H1 (cell line): ENCODE measurements at regions not wholly inside any gene's neighbourhood (a gene's known extent, or its start where the extent isn't known, plus 50 kb on each side); places are given as distances from the start of the nearest gene placed in this dataset.

ENCODE experiments used
- CTCF ChIA-PET: fragments of 300-600 bp; sonication (Branson Sonifier 250); formaldehyde crosslinking; loops from one replicate; lab custom pipeline; 2021; ENCODE audit not compliant: partially characterized antibody; lab: Charles Lee
- POLR2A ChIA-PET: fragments of 300-600 bp; sonication (Branson Sonifier 250); formaldehyde crosslinking; loops from one replicate; lab custom pipeline; 2021; ENCODE audit warnings: inconsistent platforms; ENCODE audit not compliant: partially characterized antibody; lab: Charles Lee
- DNase-seq, 2 experiments: peaks; one replicate each; pipeline versions ENCODE4 v3.0.0 to v3.0.0-alpha.2; 2010 to 2022; ENCODE audit warnings: low spot score in 2 of 2, low read depth in 1 of 2, mixed read lengths in 1 of 2
- FAIRE-seq: peaks from 2 replicates; lab custom pipeline; 2011; peaks lifted over from hg19 to GRCh38; lab: Jason Lieb, UNC
- H2AFZ ChIP-seq: 2 replicates; pipeline ENCODE4 v1.8.1; 2012; ENCODE audit warnings: low read length, inconsistent platforms
- H2AK5ac ChIP-seq: 2 replicates; pipeline ENCODE4 v1.6.1; 2013; ENCODE audit warnings: low read depth, low read length
- H2BK120ac ChIP-seq: replicated peaks from 2 replicates; pipeline ENCODE3; 2013; ENCODE audit warnings: low read depth, low read length, inconsistent platforms
- H2BK12ac ChIP-seq: 2 replicates; pipeline ENCODE4 v1.6.1; 2013; ENCODE audit warnings: low read depth, low read length
- H2BK15ac ChIP-seq: 2 replicates; pipeline ENCODE4 v1.6.1; 2013; ENCODE audit warnings: low read length
- H2BK20ac ChIP-seq: 2 replicates; pipeline ENCODE4 v1.6.1; 2013; ENCODE audit warnings: low read length
- H2BK5ac ChIP-seq: 2 replicates; pipeline ENCODE4 v1.6.1; 2013; ENCODE audit warnings: low read depth, low read length
- H3K14ac ChIP-seq: 2 replicates; pipeline ENCODE4 v1.6.1; 2013; ENCODE audit warnings: inconsistent platforms; ENCODE audit not compliant: insufficient read length
- H3K18ac ChIP-seq: 2 replicates; pipeline ENCODE4 v1.6.1; 2013; ENCODE audit warnings: low read length; ENCODE audit errors: extremely low read depth
- H3K23ac ChIP-seq: 2 replicates; pipeline ENCODE4 v1.6.1; 2013; ENCODE audit warnings: inconsistent platforms; ENCODE audit not compliant: insufficient read length
- H3K23me2 ChIP-seq: 2 replicates; pipeline ENCODE4 v1.6.1; 2013; ENCODE audit warnings: low read depth, low read length
- H3K27ac ChIP-seq: 2 replicates; pipeline ENCODE4 v1.6.1; 2011; ENCODE audit warnings: low read depth, low read length, inconsistent platforms
- H3K27me3 ChIP-seq, 4 experiments: replicated peaks in 1 of 4; 1 replicate in 1 of 4; 2 replicates in 3 of 4; pipeline versions ENCODE4 v1.6.1 to v1.8.1; 2011 to 2013; ENCODE audit warnings: low read length in 3 of 4, mild to moderate bottlenecking in 3 of 4, inconsistent platforms in 2 of 4, mixed read lengths in 2 of 4, moderate library complexity in 1 of 4; ENCODE audit not compliant: control insufficient read depth in 3 of 4, insufficient read depth in 3 of 4; ENCODE audit errors: extremely low read depth in 1 of 4
- H3K36me3 ChIP-seq, 4 experiments: 2 replicates each; pipeline versions ENCODE4 v1.6.1 to v1.8.1; 2011 to 2013; ENCODE audit warnings: mild to moderate bottlenecking in 4 of 4, low read length in 3 of 4, moderate library complexity in 2 of 4, control low read depth in 1 of 4, inconsistent platforms in 1 of 4; ENCODE audit not compliant: insufficient read depth in 4 of 4, control insufficient read depth in 2 of 4
- H3K4ac ChIP-seq: replicated peaks from 2 replicates; pipeline ENCODE3; 2013; ENCODE audit warnings: low read length, low read depth, mixed read lengths, inconsistent platforms; ENCODE audit not compliant: insufficient read length
- H3K4me1 ChIP-seq, 4 experiments: replicated peaks in 1 of 4; 1 replicate in 1 of 4; 2 replicates in 3 of 4; pipeline versions ENCODE4 v1.6.1 to v1.8.1; 2011 to 2013; ENCODE audit warnings: low read length in 3 of 4, inconsistent platforms in 2 of 4, mixed read lengths in 1 of 4; ENCODE audit not compliant: insufficient read depth in 4 of 4, control insufficient read depth in 3 of 4
- H3K4me2 ChIP-seq, 2 experiments: 2 replicates each; pipeline versions ENCODE4 v1.6.1 to v1.8.1; 2011 to 2013; ENCODE audit warnings: low read depth in 2 of 2, low read length in 2 of 2, control low read depth in 1 of 2, inconsistent platforms in 1 of 2, mild to moderate bottlenecking in 1 of 2; ENCODE audit not compliant: insufficient read depth in 1 of 2
- H3K4me3 ChIP-seq, 4 experiments: fragments of 200-600, 300-600 bp in 1 of 4; sonication (generic), shearing (Covaris generic), sonication (Bioruptor Twin) in 1 of 4; 2 replicates each; pipeline versions ENCODE4 v1.5.1 to v1.8.1; 2011 to 2016; ENCODE audit warnings: low read length in 4 of 4, low read depth in 3 of 4, control low read depth in 2 of 4, inconsistent platforms in 2 of 4, mild to moderate bottlenecking in 2 of 4, mixed read lengths in 1 of 4, moderate library complexity in 1 of 4; ENCODE audit not compliant: insufficient read depth in 2 of 4; ENCODE audit errors: extremely low read depth in 1 of 4
- H3K56ac ChIP-seq: replicated peaks from 2 replicates; pipeline ENCODE3; 2013; ENCODE audit warnings: low read depth, mild to moderate bottlenecking, mixed read lengths, low read length, inconsistent platforms; ENCODE audit not compliant: insufficient read length
- H3K79me1 ChIP-seq: 2 replicates; pipeline ENCODE4 v1.6.1; 2013; ENCODE audit warnings: low read depth, low read length, control low read depth
- H3K79me2 ChIP-seq, 2 experiments: 2 replicates each; pipeline versions ENCODE4 v1.6.1 to v1.8.1; 2012 to 2013; ENCODE audit warnings: low read length in 2 of 2, mild to moderate bottlenecking in 2 of 2, inconsistent platforms in 1 of 2; ENCODE audit not compliant: insufficient read depth in 2 of 2, control insufficient read depth in 1 of 2
- H3K9ac ChIP-seq, 4 experiments: replicated peaks in 1 of 4; 1 replicate in 1 of 4; 2 replicates in 3 of 4; pipeline versions ENCODE4 v1.6.1 to v1.8.1; 2011 to 2013; ENCODE audit warnings: low read depth in 3 of 4, low read length in 3 of 4, control low read depth in 2 of 4, mild to moderate bottlenecking in 2 of 4, moderate library complexity in 2 of 4, inconsistent platforms in 1 of 4; ENCODE audit errors: extremely low read depth in 1 of 4
- H3K9me3 ChIP-seq, 2 experiments: 2 replicates each; pipeline versions ENCODE4 v1.6.1 to v1.8.1; 2012 to 2013; ENCODE audit warnings: mild to moderate bottlenecking in 2 of 2, moderate library complexity in 2 of 2, control low read depth in 1 of 2, inconsistent platforms in 1 of 2, low read depth in 1 of 2, low read length in 1 of 2, mixed read lengths in 1 of 2; ENCODE audit not compliant: insufficient read depth in 2 of 2
- H4K20me1 ChIP-seq, 2 experiments: replicated peaks in 1 of 2; 2 replicates each; pipeline versions ENCODE3 to v1.8.1; 2011 to 2013; ENCODE audit warnings: inconsistent platforms in 2 of 2, low read length in 2 of 2, mild to moderate bottlenecking in 1 of 2; ENCODE audit not compliant: insufficient read depth in 2 of 2, control insufficient read depth in 1 of 2
- H4K5ac ChIP-seq: 2 replicates; pipeline ENCODE4 v1.6.1; 2013; ENCODE audit warnings: low read length, low read depth, mixed read lengths, inconsistent platforms; ENCODE audit not compliant: insufficient read length
- H4K8ac ChIP-seq: 2 replicates; pipeline ENCODE4 v1.8.0; 2013; ENCODE audit warnings: mild to moderate bottlenecking, moderate library complexity, low read length, inconsistent platforms; ENCODE audit not compliant: insufficient read depth; ENCODE audit errors: extremely low read depth
- H4K91ac ChIP-seq: replicated peaks from 2 replicates; pipeline ENCODE3; 2013; ENCODE audit warnings: low read length, mixed read lengths, inconsistent platforms; ENCODE audit not compliant: insufficient read length
- BACH1 ChIP-seq: IDR thresholded peaks from 2 replicates; pipeline ENCODE4 v1.6.1; 2012; ENCODE audit warnings: low read length, improper control_type of control experiment
- CEBPB ChIP-seq: IDR thresholded peaks from 2 replicates; pipeline ENCODE4 v1.6.1; 2012; ENCODE audit warnings: low read depth, low read length
- CHD2 ChIP-seq: IDR thresholded peaks from 2 replicates; pipeline ENCODE4 v1.6.1; 2012; ENCODE audit warnings: low read length, improper control_type of control experiment
- CTCF ChIP-seq, 3 experiments: IDR thresholded peaks; 1 replicate in 2 of 3; 2 replicates in 1 of 3; pipeline versions ENCODE4 v1.5.1 to v1.6.1; 2011; ENCODE audit warnings: low read length in 3 of 3, mild to moderate bottlenecking in 3 of 3, inconsistent platforms in 2 of 3, low read depth in 1 of 3, moderate library complexity in 1 of 3; ENCODE audit not compliant: insufficient read depth in 1 of 3; ENCODE audit errors: control extremely low read depth in 1 of 3
- E2F6 ChIP-seq: IDR thresholded peaks from 2 replicates; pipeline ENCODE4 v1.6.1; 2012; ENCODE audit warnings: inconsistent platforms
- FOSL1 ChIP-seq: IDR thresholded peaks from 2 replicates; pipeline ENCODE4 v1.6.1; 2011; ENCODE audit warnings: mild to moderate bottlenecking, low read depth, low read length, moderate library complexity; ENCODE audit not compliant: insufficient read depth
- TAF7 ChIP-seq: optimal IDR thresholded peaks from 2 replicates; pipeline ENCODE3; 2011; ENCODE audit warnings: low read depth, mild to moderate bottlenecking, inconsistent platforms, low read length, moderate library complexity, borderline replicate concordance
- TCF12 ChIP-seq: IDR thresholded peaks from 2 replicates; pipeline ENCODE4 v1.6.1; 2011; ENCODE audit warnings: low read depth, mild to moderate bottlenecking, low read length
- USF2 ChIP-seq: IDR thresholded peaks from 2 replicates; pipeline ENCODE4 v1.6.1; 2011; ENCODE audit warnings: low read length, improper control_type of control experiment
- ZNF274 ChIP-seq: IDR thresholded peaks from 2 replicates; pipeline ENCODE4 v1.7.0; 2012; ENCODE audit warnings: low read length, borderline replicate concordance; ENCODE audit errors: extremely low read depth
- WGBS, 2 experiments: shearing (Covaris generic) in 1 of 2; methylation state at CpG; one replicate each; pipeline versions ENCODE4 v1.1.6 to v1.1.7; 2013 to 2015; ENCODE audit warnings: low lambda C conversion rate in 2 of 2, mixed read lengths in 2 of 2, inconsistent platforms in 1 of 2, low coverage in 1 of 2, missing lambda C conversion rate in 1 of 2; ENCODE audit not compliant: insufficient replicate concordance in 2 of 2, insufficient coverage in 1 of 2, insufficient read length in 1 of 2; ENCODE audit errors: extremely low coverage in 1 of 2, missing lambda C conversion rate in 1 of 2; 5-methylcytosine and 5-hydroxymethylcytosine counted together

GRCh38 chr20:55456316-55456940 is 548.9 kb downstream of the CBLN4 start:
- Histone ChIP-seq H3K79me1 (no peaks in the 10 kb centered on the region), H3K4me1 (no peaks in the 10 kb centered on the region), H3K4me3 (no peak overlapping the region), H3K9ac (no peak overlapping the region), H4K5ac (no peak overlapping the region), H3K4ac (no peak overlapping the region), H4K91ac (no peak overlapping the region), H3K56ac (no peak overlapping the region), H4K20me1 (no peaks in the 10 kb centered on the region), H4K8ac (no peak overlapping the region), H3K23me2 (no peaks in the 10 kb centered on the region), H3K27me3 (no peaks in the 10 kb centered on the region), H2AK5ac (no peak overlapping the region), H2BK5ac (no peak overlapping the region), H3K4me2 (no peak overlapping the region), H2BK120ac (no peak overlapping the region), H3K9me3 (no peaks in the 10 kb centered on the region; a peak in 1 of 4 replicates), H3K23ac (no peak overlapping the region), H2AFZ (peak overlapping the region; percentile 66; the same call in 1 of the 2 replicates), H3K14ac (no peak overlapping the region), H3K27ac (no peak overlapping the region), H2BK20ac (no peak overlapping the region), H2BK15ac (no peak overlapping the region), H3K18ac (no peak overlapping the region), H2BK12ac (no peak overlapping the region), H3K79me2 (no peaks in the 10 kb centered on the region), H3K36me3 (no peaks in the 10 kb centered on the region)
- POLR2A ChIA-PET, result no interaction called here
- WGBS, 2 experiments, result 86% methylated on average over 1 of the region's 1 CpG; no CpG with 5 or more reads in 1 of the 2 experiments
- DNase-seq (no peak), FAIRE-seq (no peak)
- CTCF ChIA-PET, result no interaction called here
- TF ChIP-seq CHD2 (no peak), CEBPB (no peak), BACH1 (no peak), USF2 (no peak), E2F6 (no peak), CTCF (IDR thresholded peaks at IDR 0.05; ENCODE audit: control extremely low read depth in 1 of 3, insufficient read depth in 1 of 3, low read depth in 1 of 3, low read length in 3 of 3) (no peak), ZNF274 (no peak), FOSL1 (no peak), TCF12 (no peak), TAF7 (no peak)
